GM12891 (cell line): ENCODE measurements at regions not wholly inside any gene's neighbourhood (a gene's known extent, or its start where the extent isn't known, plus 50 kb on each side); places are given as distances from the start of the nearest gene placed in this dataset.

Source experiments
- DNase-seq: peaks from one replicate; pipeline ENCODE4 v3.0.0; 2011; ENCODE audit warnings: low spot score; ENCODE audit not compliant: insufficient read length
- FAIRE-seq: peaks from 2 replicates; lab custom pipeline; 2011; peaks lifted over from hg19 to GRCh38; lab: Jason Lieb, UNC
- PAX5 ChIP-seq: IDR thresholded peaks from 2 replicates; pipeline ENCODE4 v1.6.1; 2011; ENCODE audit warnings: low read length, moderate library complexity, mild to moderate bottlenecking; ENCODE audit not compliant: insufficient read depth, severe bottlenecking
- POLR2A ChIP-seq: IDR thresholded peaks from 2 replicates; pipeline ENCODE4 v1.6.1; 2011; ENCODE audit warnings: low read depth, low read length, control low read depth
- POLR2AphosphoS5 ChIP-seq: IDR thresholded peaks from 2 replicates; pipeline ENCODE4 v1.6.1; 2011; ENCODE audit warnings: low read depth, low read length, control low read depth
- POU2F2 ChIP-seq: IDR thresholded peaks from 2 replicates; pipeline ENCODE4 v1.6.1; 2011; ENCODE audit warnings: low read depth, mild to moderate bottlenecking, control low read depth, low read length, moderate library complexity
- SPI1 ChIP-seq: IDR thresholded peaks from 2 replicates; pipeline ENCODE4 v1.6.1; 2011; ENCODE audit warnings: low read depth, low read length, control low read depth
- TAF1 ChIP-seq: IDR thresholded peaks from 2 replicates; pipeline ENCODE4 v1.6.1; 2011; ENCODE audit warnings: low read depth, low read length, control low read depth

- FAIRE-seq (no peak), DNase-seq (no peak)
- TF ChIP-seq POU2F2 (no peak), POLR2AphosphoS5 (no peak), POLR2A (no peak)
These were observed 185.7 kb downstream of the HAUS1 start for GRCh38 chr18:46289931-46290330.

- DNase-seq (no peak), FAIRE-seq (no peak)
- TF ChIP-seq POLR2A (no peak), POU2F2 (no peak), PAX5 (no peak), POLR2AphosphoS5 (no peak), TAF1 (no peak), SPI1 (no peak)
These were observed 186.3 kb downstream of the HAUS1 start for GRCh38 chr18:46290440-46291020.

GRCh38 chr18:46291149-46291548 lies 187.0 kb downstream of the HAUS1 start:
- DNase-seq (no peak), FAIRE-seq (no peak)
- TF ChIP-seq POLR2A = no peak
- peak; percentile 33; the same call in 1 of the 2 replicates for TF ChIP-seq SPI1
- no peak for TF ChIP-seq POU2F2
- no peak for TF ChIP-seq POLR2AphosphoS5

- FAIRE-seq (no peak), DNase-seq (no peak)
- no peak for TF ChIP-seq POLR2AphosphoS5
- no peak for TF ChIP-seq POU2F2
- no peak for TF ChIP-seq PAX5
- TF ChIP-seq TAF1 = no peak
- TF ChIP-seq SPI1 = no peak
- no peak for TF ChIP-seq POLR2A
These were observed 189.6 kb downstream of the HAUS1 start for GRCh38 chr18:46293742-46294181.

GRCh38 chr18:46294318-46294717 lies 190.1 kb downstream of the HAUS1 start:
- DNase-seq (no peak), FAIRE-seq (no peak)
- TF ChIP-seq PAX5 (no peak), SPI1 (no peak), POU2F2 (no peak), POLR2AphosphoS5 (no peak), TAF1 (no peak), POLR2A (no peak)

GRCh38 chr18:46294751-46295150 lies 190.6 kb downstream of the HAUS1 start:
- TF ChIP-seq POLR2AphosphoS5 (no peak), SPI1 (no peak), POLR2A (no peak), TAF1 (no peak), POU2F2 (no peak), PAX5 (no peak)
- FAIRE-seq (no peak), DNase-seq (no peak)

GRCh38 chr18:46295416-46295815 lies 191.2 kb downstream of the HAUS1 start:
- TF ChIP-seq POLR2A (no peak), TAF1 (no peak), SPI1 (no peak), POU2F2 (no peak), POLR2AphosphoS5 (no peak), PAX5 (no peak)
- FAIRE-seq (no peak), DNase-seq (no peak)

GRCh38 chr18:46296656-46297055 lies 192.5 kb downstream of the HAUS1 start:
- TF ChIP-seq POLR2AphosphoS5 = no peak
- TF ChIP-seq PAX5 = no peak
- TF ChIP-seq POU2F2 = no peak
- no peak for TF ChIP-seq SPI1
- TF ChIP-seq TAF1 = no peak
- TF ChIP-seq POLR2A = no peak
- DNase-seq (no peak), FAIRE-seq (no peak)

- no peak for DNase-seq
- TF ChIP-seq POLR2A (no peak), POLR2AphosphoS5 (no peak), SPI1 (no peak), TAF1 (no peak), PAX5 (no peak), POU2F2 (no peak)
- no peak for FAIRE-seq
These were observed 192.9 kb downstream of the HAUS1 start for GRCh38 chr18:46297124-46297523.

- FAIRE-seq = no peak
- TF ChIP-seq POLR2AphosphoS5 (no peak), POU2F2 (no peak), SPI1 (no peak), PAX5 (no peak), TAF1 (no peak), POLR2A (no peak)
These were observed 193.4 kb downstream of the HAUS1 start for GRCh38 chr18:46297621-46298020.

GRCh38 chr18:46298511-46298910 lies 194.3 kb downstream of the HAUS1 start:
- no peak for FAIRE-seq
- TF ChIP-seq POLR2A (no peak), POLR2AphosphoS5 (no peak), PAX5 (no peak), TAF1 (no peak), SPI1 (no peak), POU2F2 (no peak)
- no peak for DNase-seq

More at GRCh38 chr18:46297621-46298020, 193.4 kb downstream of the HAUS1 start:
- no peak for DNase-seq
